ENCODE measurements at regions not wholly inside any gene's neighbourhood (a gene's known extent, or its start where the extent isn't known, plus 50 kb on each side); places are given as distances from the start of the nearest gene placed in this dataset.

DNA sequence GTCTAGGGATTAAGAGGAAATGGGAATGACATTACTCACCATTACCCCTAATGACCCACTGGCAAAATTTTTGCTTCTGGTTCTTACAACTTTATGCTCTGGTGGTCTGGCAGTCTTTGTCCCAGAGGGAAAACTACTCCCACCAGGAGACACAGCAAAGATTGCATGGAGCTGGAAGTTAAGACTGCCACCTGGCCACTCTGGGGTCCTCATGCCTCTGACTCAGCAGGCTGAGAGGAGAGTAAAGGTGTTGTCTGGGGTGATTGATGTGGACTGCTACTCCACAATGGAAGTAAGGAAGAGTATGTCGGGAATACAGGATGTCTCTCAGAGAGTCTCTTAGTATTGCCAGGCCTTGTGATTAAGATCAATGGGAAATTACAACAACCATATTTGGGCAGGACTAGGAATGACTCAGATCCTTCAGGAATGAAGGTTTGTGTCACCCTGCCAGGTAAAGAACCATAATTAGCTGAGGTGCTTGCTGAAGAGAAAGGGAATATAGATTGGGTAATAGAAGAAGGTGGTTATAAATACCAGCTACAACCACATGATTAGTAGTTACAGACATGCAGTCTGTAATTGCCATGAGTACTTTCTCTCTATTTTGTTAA, 215.5 kb downstream of the GPAT3 start:
- H3K27ac ChIP-seq (ENCODE audit: low read depth in 1 of 2, low read length in 2 of 2): no peak overlapping the region
- H3K4me3 ChIP-seq (ENCODE audit: low read length): no peak overlapping the region
- ATAC-seq (ENCODE audit: poor library complexity) (no peak), DNase-seq (no peak)
- Mint-ChIP-seq H3K27me3 (peaks cover 11% of the 10 kb centered on the region), H3K4me3 (no peak overlapping the region), H3K27ac (no peak overlapping the region), H3K4me1 (ENCODE audit: low read depth) (no peaks in the 10 kb centered on the region), H3K9me3 (no peaks in the 10 kb centered on the region), H3K36me3 (ENCODE audit: low read depth) (no peaks in the 10 kb centered on the region)
- CTCF ChIA-PET: no interaction called here
- no peaks in the 10 kb centered on the region for H3K27me3 ChIP-seq (ENCODE audit: control insufficient read depth in 1 of 2, insufficient read depth in 2 of 2, low read length in 2 of 2)
- TF ChIP-seq, protein P1, sequence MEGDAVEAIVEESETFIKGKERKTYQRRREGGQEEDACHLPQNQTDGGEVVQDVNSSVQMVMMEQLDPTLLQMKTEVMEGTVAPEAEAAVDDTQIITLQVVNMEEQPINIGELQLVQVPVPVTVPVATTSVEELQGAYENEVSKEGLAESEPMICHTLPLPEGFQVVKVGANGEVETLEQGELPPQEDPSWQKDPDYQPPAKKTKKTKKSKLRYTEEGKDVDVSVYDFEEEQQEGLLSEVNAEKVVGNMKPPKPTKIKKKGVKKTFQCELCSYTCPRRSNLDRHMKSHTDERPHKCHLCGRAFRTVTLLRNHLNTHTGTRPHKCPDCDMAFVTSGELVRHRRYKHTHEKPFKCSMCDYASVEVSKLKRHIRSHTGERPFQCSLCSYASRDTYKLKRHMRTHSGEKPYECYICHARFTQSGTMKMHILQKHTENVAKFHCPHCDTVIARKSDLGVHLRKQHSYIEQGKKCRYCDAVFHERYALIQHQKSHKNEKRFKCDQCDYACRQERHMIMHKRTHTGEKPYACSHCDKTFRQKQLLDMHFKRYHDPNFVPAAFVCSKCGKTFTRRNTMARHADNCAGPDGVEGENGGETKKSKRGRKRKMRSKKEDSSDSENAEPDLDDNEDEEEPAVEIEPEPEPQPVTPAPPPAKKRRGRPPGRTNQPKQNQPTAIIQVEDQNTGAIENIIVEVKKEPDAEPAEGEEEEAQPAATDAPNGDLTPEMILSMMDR (IDR thresholded peaks at IDR 0.05): no peak
- POLR2A ChIA-PET: no interaction called here
- intact Hi-C loops (cut with DNase I, micrococcal nuclease): no loop called here
- H3K4me1 ChIP-seq (ENCODE audit: insufficient read depth, low read length): no peaks in the 10 kb centered on the region
- H3K36me3 ChIP-seq (ENCODE audit: insufficient read depth, low read length): no peaks in the 10 kb centered on the region
- no peaks in the 10 kb centered on the region for H3K9me3 ChIP-seq (ENCODE audit: control insufficient read depth in 1 of 2, insufficient read depth in 1 of 2, low read length in 2 of 2)

DNA sequence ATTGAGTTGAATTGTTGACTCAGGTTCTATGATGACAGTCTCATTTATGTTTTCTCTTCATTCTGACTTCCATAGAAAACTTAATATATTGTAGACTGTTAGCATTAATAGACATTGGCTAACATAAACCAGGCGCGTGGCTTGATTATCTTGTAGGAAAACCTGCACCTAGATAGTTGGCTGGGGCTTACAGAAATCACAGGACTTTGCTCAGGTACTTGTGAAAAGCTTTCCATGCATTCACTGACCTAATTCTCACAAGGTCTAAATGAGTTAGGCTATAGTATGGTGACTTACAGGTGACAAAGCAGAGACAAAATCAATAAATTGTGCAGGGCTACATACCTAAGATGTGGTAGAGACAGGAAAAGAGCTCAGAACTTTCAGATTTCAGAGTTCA, 212.8 kb downstream of the GPAT3 start:
- no peaks in the 10 kb centered on the region for H3K4me1 ChIP-seq (ENCODE audit: insufficient read depth, low read length)
- Mint-ChIP-seq H3K27ac (no peak overlapping the region), H3K4me1 (ENCODE audit: low read depth) (no peaks in the 10 kb centered on the region), H3K9me3 (no peaks in the 10 kb centered on the region), H3K27me3 (peaks cover 6% of the 10 kb centered on the region), H3K4me3 (no peak overlapping the region), H3K36me3 (ENCODE audit: low read depth) (no peaks in the 10 kb centered on the region)
- no peaks in the 10 kb centered on the region for H3K27me3 ChIP-seq (ENCODE audit: control insufficient read depth in 1 of 2, insufficient read depth in 2 of 2, low read length in 2 of 2)
- H3K36me3 ChIP-seq (ENCODE audit: insufficient read depth, low read length): no peaks in the 10 kb centered on the region
- ChIA-PET POLR2A (no interaction called here), CTCF (no interaction called here)
- no peak overlapping the region for H3K4me3 ChIP-seq (ENCODE audit: low read length)
- no peak overlapping the region for H3K27ac ChIP-seq (ENCODE audit: low read depth in 1 of 2, low read length in 2 of 2)
- TF ChIP-seq, protein P1 (IDR thresholded peaks at IDR 0.05): no peak
- ATAC-seq (ENCODE audit: poor library complexity) (no peak), DNase-seq (no peak)
- intact Hi-C loops (cut with DNase I, micrococcal nuclease): no loop called here
- H3K9me3 ChIP-seq (ENCODE audit: control insufficient read depth in 1 of 2, insufficient read depth in 1 of 2, low read length in 2 of 2): no peaks in the 10 kb centered on the region

DNA sequence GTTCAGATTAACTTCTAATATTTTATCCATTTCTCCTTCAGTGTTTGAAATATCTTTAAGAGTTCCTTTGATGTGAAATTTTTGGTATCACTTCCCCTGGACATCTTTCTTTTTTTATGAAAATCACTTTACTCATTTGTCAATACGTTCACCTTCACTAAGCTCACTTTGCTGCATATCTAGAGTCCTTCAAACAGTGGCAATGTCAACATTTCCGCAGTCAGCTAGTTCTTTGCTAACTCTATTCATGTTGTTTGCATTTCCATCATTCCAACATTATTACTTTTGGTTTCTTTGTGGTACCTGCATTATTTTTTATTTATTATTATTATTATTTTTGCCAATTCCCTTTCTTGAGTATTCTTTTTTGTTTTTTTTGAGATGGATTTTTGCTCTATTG, 203.0 kb downstream of the GPAT3 start:
- ChIA-PET CTCF (no interaction called here), POLR2A (interaction anchor here (0.7 kb wide), 1 partner anchor 102 kb away, joined by 3 read pairs; no protein-coding TSS in a partner anchor)
- DNase-seq (no peak), ATAC-seq (ENCODE audit: poor library complexity) (no peak)
- H3K4me3 ChIP-seq (ENCODE audit: low read length): no peak overlapping the region
- H3K27me3 ChIP-seq (ENCODE audit: control insufficient read depth in 1 of 2, insufficient read depth in 2 of 2, low read length in 2 of 2): no peaks in the 10 kb centered on the region
- no peak overlapping the region for H3K4me3 Mint-ChIP-seq
- no peak overlapping the region for H3K27ac ChIP-seq (ENCODE audit: low read depth in 1 of 2, low read length in 2 of 2)
- no peaks in the 10 kb centered on the region for H3K36me3 Mint-ChIP-seq (ENCODE audit: low read depth)
- H3K36me3 ChIP-seq (ENCODE audit: insufficient read depth, low read length): no peaks in the 10 kb centered on the region
- no peaks in the 10 kb centered on the region for H3K4me1 ChIP-seq (ENCODE audit: insufficient read depth, low read length)
- TF ChIP-seq, protein P1 (IDR thresholded peaks at IDR 0.05): no peak
- H3K27me3 Mint-ChIP-seq: peaks cover 27% of the 10 kb centered on the region
- intact Hi-C loops (cut with DNase I, micrococcal nuclease): no loop called here
- no peaks in the 10 kb centered on the region for H3K4me1 Mint-ChIP-seq (ENCODE audit: low read depth)
- no peaks in the 10 kb centered on the region for H3K9me3 ChIP-seq (ENCODE audit: control insufficient read depth in 1 of 2, insufficient read depth in 1 of 2, low read length in 2 of 2)
- H3K27ac Mint-ChIP-seq: no peak overlapping the region
- H3K9me3 Mint-ChIP-seq: no peaks in the 10 kb centered on the region
